ENCODE measurements at regions not wholly inside any gene's neighbourhood (a gene's known extent, or its start where the extent isn't known, plus 50 kb on each side); places are given as distances from the start of the nearest gene placed in this dataset.

DNA sequence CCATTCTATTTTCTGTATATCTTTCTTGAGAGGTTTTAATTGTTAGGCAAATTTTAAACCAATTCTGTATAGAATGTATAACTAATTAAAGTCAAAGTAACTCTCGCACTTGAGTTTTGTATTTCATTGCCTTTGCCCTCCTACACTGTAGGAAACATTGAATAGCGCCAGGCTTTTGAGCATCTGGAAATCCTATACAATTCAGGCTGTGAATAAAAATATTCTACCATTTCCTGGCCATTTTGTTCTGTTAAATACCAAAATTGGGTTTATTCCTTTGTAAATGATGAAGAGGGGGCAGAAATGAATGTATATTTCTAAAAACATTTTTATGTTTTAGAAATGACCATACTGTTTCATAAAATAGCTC is 571.8 kb upstream of the CLINT1 start:
- TF ChIP-seq CTCF (optimal IDR thresholded peaks at IDR 0.05 in 1 of 3, IDR thresholded peaks at IDR 0.05 in 1 of 3, conservative IDR thresholded peaks at IDR 0.05 in 1 of 3; ENCODE audit: extremely low read depth in 1 of 3, insufficient read depth in 2 of 3, low read length in 3 of 3), result no peak
- TF ChIP-seq EZH2 (IDR thresholded peaks at IDR 0.05; ENCODE audit: low read length), result no peak

All from keratinocyte (primary cell).